SK-N-SH treated with all-trans-retinoic acid at 6 μM for 48 hours (cell line): ENCODE measurements at regions not wholly inside any gene's neighbourhood (a gene's known extent, or its start where the extent isn't known, plus 50 kb on each side); places are given as distances from the start of the nearest gene placed in this dataset.

Experiments
- ARNTL ChIP-seq: fragments of 450-650 bp; formaldehyde crosslinking; IDR thresholded peaks from 2 replicates; pipeline ENCODE4 v1.5.0; 2020; ENCODE audit warnings: low read depth, mild to moderate bottlenecking, moderate library complexity, borderline replicate concordance
- CSDC2 ChIP-seq: fragments of 250-450 bp; sonication (Bioruptor Pico); IDR thresholded peaks from 2 replicates; pipeline ENCODE4 v1.5.0; 2020; ENCODE audit warnings: mild to moderate bottlenecking, moderate library complexity
- GLIS3 ChIP-seq: fragments of 250-450 bp; sonication (Bioruptor Pico); IDR thresholded peaks from 2 replicates; pipeline ENCODE4 v1.5.0; 2020; ENCODE audit warnings: mild to moderate bottlenecking, moderate library complexity
- ISL1 ChIP-seq: fragments of 250-450 bp; sonication (Bioruptor Pico); IDR thresholded peaks from 2 replicates; pipeline ENCODE4 v2.1.2; 2022; ENCODE audit warnings: mild to moderate bottlenecking, moderate library complexity
- OSR1 ChIP-seq: fragments of 250-450 bp; sonication (Bioruptor Pico); IDR thresholded peaks from 2 replicates; pipeline ENCODE4 v1.8.0; 2022; ENCODE audit warnings: moderate library complexity, mild to moderate bottlenecking, inconsistent platforms
- TCF4 ChIP-seq: fragments of 250-450 bp; sonication (Bioruptor Pico); IDR thresholded peaks from 2 replicates; pipeline ENCODE4 v1.8.0; 2021; ENCODE audit warnings: mild to moderate bottlenecking, moderate library complexity, borderline replicate concordance
- TOX ChIP-seq: fragments of 250-450 bp; sonication (Bioruptor Pico); IDR thresholded peaks from 2 replicates; pipeline ENCODE4 v1.8.0; 2021; ENCODE audit warnings: mild to moderate bottlenecking, moderate library complexity, borderline replicate concordance
- ZC3H10 ChIP-seq: fragments of 250-450 bp; sonication (Bioruptor Pico); IDR thresholded peaks from 2 replicates; pipeline ENCODE4 v1.5.1; 2021; ENCODE audit warnings: mild to moderate bottlenecking, moderate library complexity
- ZFP3 ChIP-seq: fragments of 250-450 bp; sonication (Bioruptor Pico); IDR thresholded peaks from 2 replicates; pipeline ENCODE4 v1.5.0; 2020; ENCODE audit warnings: mild to moderate bottlenecking, moderate library complexity
- ZNF565 ChIP-seq: fragments of 450-650 bp; formaldehyde crosslinking; conservative IDR thresholded peaks from 2 replicates; pipeline ENCODE4 v1.5.0; 2020; ENCODE audit warnings: low read depth, mild to moderate bottlenecking, moderate library complexity
- ZNF70 ChIP-seq: fragments of 450-650 bp; formaldehyde crosslinking; IDR thresholded peaks from 2 replicates; pipeline ENCODE4 v1.5.0; 2020; ENCODE audit warnings: mild to moderate bottlenecking, moderate library complexity
- TF ChIP-seq, protein P1 (sequence below): fragments of 250-450 bp; sonication (Bioruptor Pico); IDR thresholded peaks from 2 replicates; pipeline ENCODE4 v1.8.0; 2020; ENCODE audit warnings: mild to moderate bottlenecking, moderate library complexity, borderline replicate concordance
- TF ChIP-seq, protein P2 (sequence below): fragments of 250-450 bp; sonication (Bioruptor Pico); IDR thresholded peaks from 2 replicates; pipeline ENCODE4 v1.5.1; 2020; ENCODE audit warnings: low read depth, mild to moderate bottlenecking, moderate library complexity
- TF ChIP-seq, protein P3 (sequence below): fragments of 250-450 bp; sonication (Bioruptor Pico); IDR thresholded peaks from 2 replicates; pipeline ENCODE4 v1.5.0; 2020; ENCODE audit warnings: mild to moderate bottlenecking, moderate library complexity

DNA sequence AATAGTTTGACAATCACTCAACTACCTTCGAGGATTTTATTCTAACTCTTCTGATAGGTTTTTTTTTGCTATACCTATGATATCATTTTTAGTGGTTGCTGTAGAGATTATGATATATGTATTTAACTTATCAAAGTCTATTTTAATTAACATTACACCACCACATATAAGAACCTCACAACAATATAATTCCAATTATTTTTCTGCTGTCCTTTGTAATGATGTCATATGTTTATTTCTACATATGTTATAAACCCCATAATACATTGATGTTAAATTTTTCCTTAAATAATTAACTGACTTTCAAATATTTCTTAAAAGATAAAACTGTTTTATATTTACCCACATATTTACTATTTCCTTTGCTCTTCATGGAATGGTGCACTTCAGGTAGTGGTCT is 103.4 kb upstream of the KITLG start:
- TF ChIP-seq ZFP3 (CRISPR knock-in tag), result no peak
- TF ChIP-seq, protein P1, sequence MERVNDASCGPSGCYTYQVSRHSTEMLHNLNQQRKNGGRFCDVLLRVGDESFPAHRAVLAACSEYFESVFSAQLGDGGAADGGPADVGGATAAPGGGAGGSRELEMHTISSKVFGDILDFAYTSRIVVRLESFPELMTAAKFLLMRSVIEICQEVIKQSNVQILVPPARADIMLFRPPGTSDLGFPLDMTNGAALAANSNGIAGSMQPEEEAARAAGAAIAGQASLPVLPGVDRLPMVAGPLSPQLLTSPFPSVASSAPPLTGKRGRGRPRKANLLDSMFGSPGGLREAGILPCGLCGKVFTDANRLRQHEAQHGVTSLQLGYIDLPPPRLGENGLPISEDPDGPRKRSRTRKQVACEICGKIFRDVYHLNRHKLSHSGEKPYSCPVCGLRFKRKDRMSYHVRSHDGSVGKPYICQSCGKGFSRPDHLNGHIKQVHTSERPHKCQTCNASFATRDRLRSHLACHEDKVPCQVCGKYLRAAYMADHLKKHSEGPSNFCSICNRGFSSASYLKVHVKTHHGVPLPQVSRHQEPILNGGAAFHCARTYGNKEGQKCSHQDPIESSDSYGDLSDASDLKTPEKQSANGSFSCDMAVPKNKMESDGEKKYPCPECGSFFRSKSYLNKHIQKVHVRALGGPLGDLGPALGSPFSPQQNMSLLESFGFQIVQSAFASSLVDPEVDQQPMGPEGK (CRISPR knock-in tag), result no peak
- no peak for TF ChIP-seq ZC3H10 (CRISPR knock-in tag)
- TF ChIP-seq, protein P2, sequence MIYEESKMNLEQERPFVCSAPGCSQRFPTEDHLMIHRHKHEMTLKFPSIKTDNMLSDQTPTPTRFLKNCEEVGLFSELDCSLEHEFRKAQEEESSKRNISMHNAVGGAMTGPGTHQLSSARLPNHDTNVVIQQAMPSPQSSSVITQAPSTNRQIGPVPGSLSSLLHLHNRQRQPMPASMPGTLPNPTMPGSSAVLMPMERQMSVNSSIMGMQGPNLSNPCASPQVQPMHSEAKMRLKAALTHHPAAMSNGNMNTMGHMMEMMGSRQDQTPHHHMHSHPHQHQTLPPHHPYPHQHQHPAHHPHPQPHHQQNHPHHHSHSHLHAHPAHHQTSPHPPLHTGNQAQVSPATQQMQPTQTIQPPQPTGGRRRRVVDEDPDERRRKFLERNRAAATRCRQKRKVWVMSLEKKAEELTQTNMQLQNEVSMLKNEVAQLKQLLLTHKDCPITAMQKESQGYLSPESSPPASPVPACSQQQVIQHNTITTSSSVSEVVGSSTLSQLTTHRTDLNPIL, result no peak
- no peak for TF ChIP-seq ZNF70 (CRISPR knock-in tag)
- TF ChIP-seq TOX (CRISPR knock-in tag), result no peak
- no peak for TF ChIP-seq OSR1 (CRISPR knock-in tag)
- TF ChIP-seq ZNF565 (CRISPR knock-in tag), result no peak
- TF ChIP-seq, protein P3, sequence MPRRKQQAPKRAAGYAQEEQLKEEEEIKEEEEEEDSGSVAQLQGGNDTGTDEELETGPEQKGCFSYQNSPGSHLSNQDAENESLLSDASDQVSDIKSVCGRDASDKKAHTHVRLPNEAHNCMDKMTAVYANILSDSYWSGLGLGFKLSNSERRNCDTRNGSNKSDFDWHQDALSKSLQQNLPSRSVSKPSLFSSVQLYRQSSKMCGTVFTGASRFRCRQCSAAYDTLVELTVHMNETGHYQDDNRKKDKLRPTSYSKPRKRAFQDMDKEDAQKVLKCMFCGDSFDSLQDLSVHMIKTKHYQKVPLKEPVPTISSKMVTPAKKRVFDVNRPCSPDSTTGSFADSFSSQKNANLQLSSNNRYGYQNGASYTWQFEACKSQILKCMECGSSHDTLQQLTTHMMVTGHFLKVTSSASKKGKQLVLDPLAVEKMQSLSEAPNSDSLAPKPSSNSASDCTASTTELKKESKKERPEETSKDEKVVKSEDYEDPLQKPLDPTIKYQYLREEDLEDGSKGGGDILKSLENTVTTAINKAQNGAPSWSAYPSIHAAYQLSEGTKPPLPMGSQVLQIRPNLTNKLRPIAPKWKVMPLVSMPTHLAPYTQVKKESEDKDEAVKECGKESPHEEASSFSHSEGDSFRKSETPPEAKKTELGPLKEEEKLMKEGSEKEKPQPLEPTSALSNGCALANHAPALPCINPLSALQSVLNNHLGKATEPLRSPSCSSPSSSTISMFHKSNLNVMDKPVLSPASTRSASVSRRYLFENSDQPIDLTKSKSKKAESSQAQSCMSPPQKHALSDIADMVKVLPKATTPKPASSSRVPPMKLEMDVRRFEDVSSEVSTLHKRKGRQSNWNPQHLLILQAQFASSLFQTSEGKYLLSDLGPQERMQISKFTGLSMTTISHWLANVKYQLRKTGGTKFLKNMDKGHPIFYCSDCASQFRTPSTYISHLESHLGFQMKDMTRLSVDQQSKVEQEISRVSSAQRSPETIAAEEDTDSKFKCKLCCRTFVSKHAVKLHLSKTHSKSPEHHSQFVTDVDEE (CRISPR knock-in tag), result no peak
- TF ChIP-seq CSDC2 (CRISPR knock-in tag), result no peak
- TF ChIP-seq GLIS3 (CRISPR knock-in tag), result no peak
- TF ChIP-seq TCF4 (CRISPR knock-in tag), result no peak
- no peak for TF ChIP-seq ISL1 (CRISPR knock-in tag)
- TF ChIP-seq ARNTL (CRISPR knock-in tag), result no peak
